MG63 (cell line): ENCODE measurements at regions not wholly inside any gene's neighbourhood (a gene's known extent, or its start where the extent isn't known, plus 50 kb on each side); places are given as distances from the start of the nearest gene placed in this dataset.
A peak's percentile ranks its signal among the peaks of the same experiment; 100 is the strongest.
"Not testable (repeated sequence)": the region's sequence is repeated elsewhere in the genome, so short reads cannot be mapped to it uniquely, and the experiment has no call there.

Experiments
- DNase-seq: peaks from one replicate; pipeline ENCODE4 v3.0.0-alpha.2; 2020
- H3K27me3 ChIP-seq: fragments of 250-450 bp; sonication (Bioruptor Pico); 2 replicates; pipeline ENCODE4 v1.5.1; 2020; ENCODE audit warnings: mild to moderate bottlenecking, moderate library complexity
- H3K36me3 ChIP-seq: fragments of 250-450 bp; sonication (Bioruptor Pico); 2 replicates; pipeline ENCODE4 v1.5.1; 2020; ENCODE audit warnings: mild to moderate bottlenecking, moderate library complexity
- H3K4me3 ChIP-seq: fragments of 250-450 bp; sonication (Bioruptor Pico); 2 replicates; pipeline ENCODE4 v1.5.1; 2020; ENCODE audit warnings: mild to moderate bottlenecking, moderate library complexity
- H3K9me3 ChIP-seq: fragments of 250-450 bp; sonication (Bioruptor Pico); 2 replicates; pipeline ENCODE4 v1.5.1; 2020; ENCODE audit warnings: mild to moderate bottlenecking, moderate library complexity

DNA sequence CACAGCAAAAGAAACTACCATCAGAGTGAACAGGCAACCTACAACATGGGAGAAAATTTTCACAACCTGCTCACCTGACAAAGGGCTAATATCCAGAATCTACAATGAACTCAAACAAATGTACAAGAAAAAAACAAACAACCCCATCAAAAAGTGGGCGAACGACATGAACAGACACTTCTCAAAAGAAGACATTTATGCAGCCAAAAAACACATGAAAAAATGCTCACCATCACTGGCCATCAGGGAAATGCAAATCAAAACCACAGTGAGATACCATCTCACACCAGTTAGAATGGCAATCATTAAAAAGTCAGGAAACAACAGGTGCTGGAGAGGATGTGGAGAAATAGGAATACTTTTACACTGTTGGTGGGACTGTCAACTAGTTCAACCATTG lies 207.8 kb downstream of the USP6NL start:
- not testable (repeated sequence) for H3K4me3 ChIP-seq, DNase-seq, H3K27me3 ChIP-seq, H3K9me3 ChIP-seq, H3K36me3 ChIP-seq

DNA sequence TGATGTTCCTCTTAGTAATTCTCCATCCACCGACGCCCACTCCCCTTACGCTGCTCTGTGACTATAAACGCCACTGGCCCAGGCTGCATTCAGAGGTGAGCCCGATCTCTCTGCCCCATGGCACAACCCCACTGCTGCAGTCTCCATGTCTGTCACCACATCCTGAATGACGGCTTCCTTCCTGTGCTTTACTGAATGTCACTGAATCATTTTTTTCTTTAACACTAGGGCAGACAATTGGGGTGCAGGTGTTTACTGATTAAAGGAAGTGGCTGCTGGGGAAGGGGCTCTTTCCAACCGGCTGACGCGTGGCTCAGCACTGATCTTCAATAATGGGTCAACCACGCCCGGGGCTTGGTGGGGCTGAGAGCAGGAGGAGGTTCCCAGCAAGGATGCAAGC lies 208.3 kb downstream of the USP6NL start:
- Histone ChIP-seq H3K36me3 (no peaks in the 10 kb centered on the region), H3K4me3 (no peak overlapping the region), H3K9me3 (peaks cover 2% of the 10 kb centered on the region), H3K27me3 (no peaks in the 10 kb centered on the region)
- DNase-seq: no peak

DNA sequence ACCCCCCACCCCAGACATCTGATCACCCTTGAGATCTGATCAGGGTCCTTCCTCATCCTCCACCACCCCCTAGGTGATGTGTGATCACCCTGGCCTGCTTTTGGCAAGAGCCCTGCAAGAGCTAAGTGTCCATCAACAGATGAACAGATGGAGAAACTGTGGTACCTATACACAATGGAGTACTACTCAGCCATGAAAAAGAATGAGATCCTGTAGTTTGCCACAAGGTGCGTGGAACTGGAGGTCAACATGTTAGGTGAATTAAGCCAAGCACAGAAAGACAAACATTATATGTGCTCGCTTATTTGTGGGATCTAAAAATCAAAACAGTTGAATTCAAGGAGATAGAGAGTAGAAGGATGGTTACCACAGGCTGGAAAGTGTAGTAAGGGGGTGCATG lies 209.1 kb downstream of the USP6NL start:
- H3K36me3 ChIP-seq: no peaks in the 10 kb centered on the region
- no peaks in the 10 kb centered on the region for H3K27me3 ChIP-seq
- H3K4me3 ChIP-seq: no peak overlapping the region
- peaks cover 5% of the 10 kb centered on the region for H3K9me3 ChIP-seq
- no peak for DNase-seq

GRCh38 chr10:11401264-11402235 lies 209.9 kb downstream of the USP6NL start:
- Histone ChIP-seq H3K27me3 (no peaks in the 10 kb centered on the region), H3K36me3 (no peaks in the 10 kb centered on the region), H3K4me3 (no peak overlapping the region), H3K9me3 (peaks cover 5% of the 10 kb centered on the region)
- DNase-seq: no peak

GRCh38 chr10:11397980-11398580 lies 213.4 kb downstream of the USP6NL start:
- DNase-seq: peak; percentile 85
- H3K36me3 ChIP-seq: no peaks in the 10 kb centered on the region
- peaks cover 5% of the 10 kb centered on the region for H3K9me3 ChIP-seq
- no peak overlapping the region for H3K4me3 ChIP-seq
- no peaks in the 10 kb centered on the region for H3K27me3 ChIP-seq

- Histone ChIP-seq H3K4me3 (no peak overlapping the region), H3K9me3 (peaks cover 5% of the 10 kb centered on the region), H3K36me3 (no peaks in the 10 kb centered on the region), H3K27me3 (no peaks in the 10 kb centered on the region)
- no peak for DNase-seq
Measured at GRCh38 chr10:11397077-11397965, 214.1 kb downstream of the USP6NL start.

DNA sequence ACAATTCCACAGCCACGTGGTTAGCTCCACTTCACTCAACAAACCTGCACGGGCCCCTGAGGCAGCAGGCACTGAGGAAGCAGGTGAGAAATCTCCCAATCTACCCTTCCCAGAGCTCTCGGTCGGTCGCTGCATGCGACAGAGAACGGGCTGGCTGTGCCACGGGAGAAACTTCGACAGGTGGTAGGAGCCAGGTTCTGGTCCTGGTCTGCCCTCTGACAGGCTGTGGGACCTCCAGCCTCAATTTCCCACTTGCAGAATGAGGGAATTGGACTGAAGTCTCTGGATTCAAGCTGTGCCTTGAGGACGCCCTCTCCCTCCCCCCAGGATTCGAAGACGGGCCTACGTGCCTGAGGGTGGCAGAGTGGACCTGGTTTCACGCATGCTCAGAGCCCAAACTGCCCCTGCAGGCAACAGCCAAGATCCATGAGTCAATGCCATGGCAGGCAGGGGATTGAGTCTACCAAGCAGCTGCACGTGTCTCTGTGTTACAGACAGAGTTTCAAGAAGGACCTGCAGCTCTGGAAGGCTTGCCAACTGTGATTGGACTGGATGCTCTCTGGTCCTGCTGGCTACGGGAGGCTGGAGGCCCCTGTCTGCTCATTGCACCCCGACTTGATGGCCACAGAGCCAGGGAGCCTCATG lies 215.0 kb downstream of the USP6NL start:
- Histone ChIP-seq H3K4me3 (no peak overlapping the region), H3K9me3 (peaks cover 5% of the 10 kb centered on the region), H3K27me3 (no peaks in the 10 kb centered on the region), H3K36me3 (no peaks in the 10 kb centered on the region)
- DNase-seq: no peak

DNA sequence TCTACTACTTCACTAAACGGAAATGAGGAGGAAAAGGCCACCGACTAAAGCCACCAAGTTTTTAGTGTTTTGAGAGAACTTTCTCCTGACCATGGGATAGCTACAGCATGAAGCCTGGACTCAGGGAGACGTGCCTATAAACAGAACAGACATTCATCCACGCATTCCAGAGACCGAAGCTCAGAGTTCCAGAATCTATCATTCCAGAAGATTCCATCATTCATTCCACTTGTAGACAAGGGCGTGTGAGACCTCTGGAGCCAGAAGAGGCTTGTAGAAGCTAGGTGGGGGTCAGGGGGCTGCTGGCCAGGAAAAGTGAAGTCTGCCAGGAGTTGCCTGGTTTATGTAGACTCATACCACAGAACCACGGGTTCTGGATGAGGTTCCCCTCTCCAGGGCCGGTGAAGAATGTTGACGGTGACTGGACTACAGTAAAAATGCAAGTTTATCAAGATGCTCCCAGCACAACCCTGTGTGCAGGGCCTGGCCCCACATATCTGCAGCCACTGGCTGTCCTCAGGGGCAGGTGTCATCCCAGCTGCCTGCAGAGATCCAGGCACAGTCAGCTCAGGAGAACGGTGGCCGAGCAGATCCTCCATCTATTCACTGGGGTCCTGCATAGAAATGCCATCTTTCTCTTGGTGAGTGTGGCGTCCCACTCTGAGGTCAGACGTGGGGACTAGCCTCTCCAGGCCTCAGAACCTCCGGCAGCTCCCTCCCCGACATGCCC lies 215.7 kb downstream of the USP6NL start:
- Histone ChIP-seq H3K36me3 (no peaks in the 10 kb centered on the region), H3K9me3 (peaks cover 5% of the 10 kb centered on the region), H3K4me3 (no peak overlapping the region), H3K27me3 (no peaks in the 10 kb centered on the region)
- no peak for DNase-seq

DNA sequence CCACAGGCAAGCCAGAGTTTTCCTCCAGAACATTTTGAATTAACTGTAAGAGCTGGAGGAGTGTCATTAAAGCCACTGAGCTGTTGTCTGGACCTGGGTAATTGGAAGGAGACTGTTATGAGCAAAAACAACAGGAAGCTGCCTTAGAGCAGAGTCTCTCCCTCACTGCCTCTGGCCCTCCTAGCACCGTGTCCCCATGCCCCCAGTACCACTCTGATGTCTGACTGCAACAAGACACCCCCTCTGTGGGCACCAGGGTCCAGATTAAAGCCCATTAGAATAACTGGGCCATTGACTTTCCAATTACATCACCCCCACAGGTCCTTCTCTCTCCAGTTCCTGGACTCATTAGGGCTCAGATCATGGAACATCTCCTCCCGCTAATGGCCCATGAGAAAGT lies 216.3 kb downstream of the USP6NL start:
- H3K4me3 ChIP-seq: no peak overlapping the region
- no peaks in the 10 kb centered on the region for H3K36me3 ChIP-seq
- no peaks in the 10 kb centered on the region; the same call in 1 of the 2 replicates for H3K27me3 ChIP-seq
- peaks cover 5% of the 10 kb centered on the region for H3K9me3 ChIP-seq
- DNase-seq: no peak

- H3K9me3 ChIP-seq: peaks cover 5% of the 10 kb centered on the region
- no peaks in the 10 kb centered on the region; the same call in 1 of the 2 replicates for H3K27me3 ChIP-seq
- DNase-seq: no peak
- no peaks in the 10 kb centered on the region for H3K36me3 ChIP-seq
- H3K4me3 ChIP-seq: no peak overlapping the region
Measured at GRCh38 chr10:11393858-11394257, 217.6 kb downstream of the USP6NL start.

DNA sequence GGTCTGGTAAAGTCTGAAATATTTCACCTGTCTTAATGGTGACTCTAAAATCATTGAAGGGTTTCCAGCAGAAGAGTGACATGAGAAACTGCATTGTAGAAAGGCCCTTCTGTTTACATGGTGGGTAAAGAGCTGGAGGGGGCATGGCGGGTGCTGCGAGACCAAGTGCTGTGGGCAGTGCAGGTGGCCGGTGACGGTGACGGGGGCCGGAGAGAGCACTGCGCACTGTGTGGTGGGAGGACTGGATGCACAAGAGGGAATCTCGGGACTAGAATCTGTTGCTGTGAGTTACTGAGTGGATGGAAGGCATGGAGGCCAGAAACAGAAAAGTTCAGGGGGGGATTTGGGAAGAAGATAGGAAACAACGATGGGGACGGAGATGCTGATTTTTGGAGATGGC lies 218.7 kb downstream of the USP6NL start:
- no peaks in the 10 kb centered on the region for H3K36me3 ChIP-seq
- no peaks in the 10 kb centered on the region; the same call in 1 of the 2 replicates for H3K9me3 ChIP-seq
- DNase-seq: no peak
- no peaks in the 10 kb centered on the region; the same call in 1 of the 2 replicates for H3K27me3 ChIP-seq
- H3K4me3 ChIP-seq: no peak overlapping the region

DNA sequence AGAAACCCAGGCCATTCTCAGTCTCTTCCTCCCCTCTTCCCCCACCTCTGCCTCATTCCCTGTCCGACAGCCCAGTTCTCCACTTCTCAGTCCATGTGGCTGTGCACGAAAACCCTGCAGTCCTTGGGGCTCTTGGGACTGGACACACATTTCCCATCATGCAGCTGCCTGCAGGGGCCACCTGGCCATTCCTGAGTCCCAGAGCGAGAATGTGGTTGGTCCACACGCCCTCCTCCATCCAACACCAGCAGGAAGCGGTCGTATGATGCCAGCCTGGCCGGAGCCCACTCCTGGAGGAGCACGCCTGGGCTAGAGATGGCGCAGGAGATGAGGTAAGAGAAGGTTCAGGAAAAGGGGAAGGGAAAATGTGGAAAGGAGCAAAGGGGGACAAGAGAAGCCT lies 222.5 kb downstream of the USP6NL start:
- Histone ChIP-seq H3K27me3 (no peaks in the 10 kb centered on the region; the same call in 1 of the 2 replicates), H3K36me3 (no peaks in the 10 kb centered on the region), H3K9me3 (no peaks in the 10 kb centered on the region), H3K4me3 (no peak overlapping the region)
- no peak for DNase-seq

- no peak overlapping the region for H3K4me3 ChIP-seq
- DNase-seq: no peak
- no peaks in the 10 kb centered on the region for H3K36me3 ChIP-seq
- no peaks in the 10 kb centered on the region; the same call in 1 of the 2 replicates for H3K27me3 ChIP-seq
- no peaks in the 10 kb centered on the region for H3K9me3 ChIP-seq
Measured at GRCh38 chr10:11387551-11388222, 223.8 kb downstream of the USP6NL start.

GRCh38 chr10:11387044-11387443 lies 224.4 kb downstream of the USP6NL start:
- no peaks in the 10 kb centered on the region; the same call in 1 of the 2 replicates for H3K27me3 ChIP-seq
- no peaks in the 10 kb centered on the region for H3K36me3 ChIP-seq
- no peak for DNase-seq

More at GRCh38 chr10:11387044-11387443, 224.4 kb downstream of the USP6NL start:
- Histone ChIP-seq H3K9me3 (no peaks in the 10 kb centered on the region), H3K4me3 (no peak overlapping the region)
